GM19240 (cell line): ENCODE measurements at regions not wholly inside any gene's neighbourhood (a gene's known extent, or its start where the extent isn't known, plus 50 kb on each side); places are given as distances from the start of the nearest gene placed in this dataset.

Experiments
- DNase-seq: peaks from one replicate; pipeline ENCODE4 v3.0.0; 2011; ENCODE audit warnings: low spot score; ENCODE audit not compliant: insufficient read length

DNA sequence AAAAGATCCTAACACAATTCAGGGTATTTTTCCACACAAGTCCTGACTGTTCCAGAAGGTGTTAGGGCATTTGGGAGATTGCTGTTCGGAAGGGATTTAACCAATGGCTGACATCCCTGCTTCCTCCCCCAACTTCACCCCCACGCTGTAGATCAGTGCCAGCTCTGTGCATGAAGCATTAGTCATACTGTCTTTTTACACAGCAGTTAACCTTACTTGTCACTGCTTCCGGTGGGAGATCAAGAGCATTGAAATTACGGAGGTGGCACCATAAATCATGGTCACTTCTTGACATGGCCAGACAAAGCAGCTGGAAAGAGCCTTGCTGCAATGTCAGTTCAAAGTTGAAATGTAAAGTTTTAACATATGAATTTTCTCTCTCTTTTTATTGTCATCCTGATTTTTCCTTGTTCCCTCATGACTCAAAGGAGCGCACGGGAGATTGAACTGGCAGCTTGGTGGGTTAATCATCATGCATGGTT lies 70.2 kb downstream of the HRH4 start:
- no peak for DNase-seq

DNA sequence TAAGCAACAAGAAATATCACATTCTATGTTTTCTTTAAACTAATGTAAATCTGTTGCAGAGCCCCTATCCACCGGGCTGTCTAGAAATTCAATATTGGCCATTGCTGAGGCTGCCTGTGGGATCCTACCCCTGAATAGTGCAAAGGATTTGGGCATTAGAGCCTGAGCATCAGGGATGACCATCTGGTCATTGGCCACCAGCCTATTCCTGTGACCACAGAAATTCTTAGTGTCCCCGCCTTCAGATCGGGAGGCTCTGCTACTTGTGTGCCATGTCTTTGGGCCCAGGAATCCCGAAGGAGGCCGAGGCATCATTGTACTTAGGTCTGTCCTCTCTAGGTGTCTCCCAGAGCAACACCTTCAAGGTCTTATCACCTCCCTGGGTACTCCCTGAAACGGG lies 73.8 kb downstream of the HRH4 start:
- no peak for DNase-seq

DNA sequence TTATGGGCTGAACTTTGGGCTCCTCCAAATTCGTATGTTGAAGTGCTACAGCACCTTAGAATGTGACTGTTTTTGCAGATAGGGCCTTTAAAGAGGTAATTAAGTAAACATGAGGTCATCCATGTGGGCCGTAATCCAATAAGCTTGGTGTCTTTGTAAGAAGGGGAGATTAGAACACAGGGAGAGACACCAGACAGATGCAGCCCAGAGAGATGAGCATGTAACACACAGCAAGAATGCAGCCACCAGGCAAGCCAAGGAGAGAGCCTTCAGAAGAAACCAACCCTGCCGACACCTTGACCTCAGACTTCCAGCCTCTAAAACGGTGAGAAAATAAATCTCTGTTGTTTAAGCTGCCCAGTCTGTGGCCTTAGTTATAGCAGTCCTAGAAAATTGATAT lies 74.3 kb downstream of the HRH4 start:
- DNase-seq = no peak

DNA sequence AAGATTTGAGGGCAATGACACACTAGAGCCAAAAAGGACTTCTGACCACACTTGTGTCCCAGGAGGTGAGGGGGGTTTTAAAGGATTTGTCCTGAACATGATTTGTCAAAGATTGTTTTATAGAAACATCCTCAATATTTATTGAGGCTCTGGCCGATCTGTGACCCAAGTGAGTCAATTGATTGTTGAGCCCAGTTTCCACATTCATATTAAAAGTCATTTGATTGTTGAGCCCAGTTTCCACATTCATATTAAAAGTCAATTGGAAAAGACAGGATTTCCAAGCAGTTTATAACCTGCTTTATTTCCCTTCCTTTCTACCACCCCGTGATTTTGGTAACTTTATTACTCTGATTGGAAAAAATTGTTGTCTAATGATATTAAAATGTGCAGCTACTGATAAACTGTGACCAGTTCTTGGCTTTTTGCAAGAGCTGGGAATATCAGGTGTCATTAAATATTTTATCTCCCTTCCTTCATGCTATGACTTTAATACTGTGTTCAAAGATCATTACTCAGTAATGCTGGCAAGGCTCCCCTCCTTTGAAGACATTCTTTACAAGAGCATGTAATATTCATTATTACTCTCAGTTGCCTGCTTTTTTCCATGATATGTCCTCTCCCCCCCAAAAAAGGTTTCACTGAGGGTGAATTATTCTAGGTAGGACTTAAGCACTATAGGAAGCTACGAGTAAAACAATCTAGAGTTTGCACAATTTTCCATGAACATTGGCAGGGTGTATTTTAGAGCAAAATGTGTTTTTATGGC lies 75.3 kb downstream of the HRH4 start:
- DNase-seq = no peak

DNA sequence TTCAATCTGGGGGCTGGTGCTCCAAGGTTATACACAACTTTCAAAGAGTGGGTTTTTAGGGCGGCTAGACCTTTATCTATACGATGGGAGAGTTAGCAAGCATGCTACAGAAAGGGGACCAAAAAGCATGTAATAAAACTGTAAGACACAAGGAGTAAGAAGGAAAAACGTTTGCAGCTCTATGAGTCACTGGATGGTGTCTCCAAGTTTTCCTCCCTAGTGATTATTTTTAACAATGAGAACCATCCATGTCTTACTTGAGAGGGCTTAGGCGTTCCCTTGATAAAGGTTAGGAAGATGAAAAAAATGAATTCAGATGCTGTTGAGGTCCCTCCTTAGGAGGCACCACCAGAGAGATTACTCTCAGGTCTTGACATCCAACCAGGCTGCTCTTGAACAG lies 75.9 kb downstream of the HRH4 start:
- no peak for DNase-seq

DNA sequence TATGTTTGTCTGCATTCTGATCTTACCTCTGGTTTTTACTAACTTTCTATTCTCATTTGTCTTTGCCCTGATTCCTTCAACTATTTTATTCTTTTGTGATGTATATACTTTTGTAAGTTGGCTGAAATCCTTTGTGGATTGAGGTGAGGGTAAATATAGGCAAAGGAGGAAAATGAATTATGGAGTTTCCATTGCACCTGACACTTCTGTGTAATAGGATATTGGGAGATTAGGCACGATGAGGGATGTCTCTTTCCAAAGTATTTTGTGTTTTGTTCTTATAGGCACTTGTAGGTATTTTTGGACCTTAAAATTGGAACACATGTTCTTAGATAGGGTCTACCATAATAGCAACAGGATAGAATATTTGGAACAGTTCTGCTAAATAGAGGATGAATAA lies 76.4 kb downstream of the HRH4 start:
- no peak for DNase-seq

DNA sequence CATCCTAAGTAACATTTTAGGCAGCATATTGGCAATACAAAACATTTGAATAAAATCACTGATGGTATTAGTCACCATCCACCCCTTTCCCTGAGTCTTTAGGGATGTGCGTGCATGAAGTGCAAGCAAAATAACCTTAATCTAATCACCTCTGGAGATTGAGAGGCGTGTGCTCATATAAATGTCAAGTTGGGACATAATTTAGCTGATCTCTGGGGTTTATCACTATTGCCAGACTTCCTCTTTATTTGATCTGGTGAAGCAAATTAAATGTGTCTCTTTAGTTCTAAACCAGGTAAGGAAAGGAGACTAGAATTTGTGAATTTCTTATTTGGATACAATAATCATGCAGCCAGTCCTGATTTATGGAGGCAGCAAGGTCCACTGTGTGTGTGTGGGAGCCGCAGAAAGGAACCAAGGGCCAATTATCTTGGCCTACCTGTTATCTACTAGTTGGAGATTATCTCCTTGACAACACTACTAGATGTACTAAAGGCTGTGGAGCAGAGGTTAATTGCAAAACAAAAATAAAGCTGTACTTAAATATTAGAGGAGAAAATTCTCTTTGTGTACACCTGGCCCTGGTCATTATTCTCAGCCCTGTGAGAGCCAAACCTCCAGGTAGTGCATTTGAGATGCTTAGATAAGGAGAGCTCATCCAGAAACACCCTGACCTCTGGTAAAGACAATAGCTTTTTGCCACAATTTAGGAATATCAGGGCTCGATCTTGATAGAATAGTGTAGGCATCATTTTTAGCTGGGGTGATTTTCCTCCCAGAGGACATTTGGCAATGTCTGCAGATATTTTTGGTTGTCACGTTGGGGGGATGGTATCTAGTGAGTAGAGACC lies 78.2 kb downstream of the HRH4 start:
- DNase-seq = no peak

DNA sequence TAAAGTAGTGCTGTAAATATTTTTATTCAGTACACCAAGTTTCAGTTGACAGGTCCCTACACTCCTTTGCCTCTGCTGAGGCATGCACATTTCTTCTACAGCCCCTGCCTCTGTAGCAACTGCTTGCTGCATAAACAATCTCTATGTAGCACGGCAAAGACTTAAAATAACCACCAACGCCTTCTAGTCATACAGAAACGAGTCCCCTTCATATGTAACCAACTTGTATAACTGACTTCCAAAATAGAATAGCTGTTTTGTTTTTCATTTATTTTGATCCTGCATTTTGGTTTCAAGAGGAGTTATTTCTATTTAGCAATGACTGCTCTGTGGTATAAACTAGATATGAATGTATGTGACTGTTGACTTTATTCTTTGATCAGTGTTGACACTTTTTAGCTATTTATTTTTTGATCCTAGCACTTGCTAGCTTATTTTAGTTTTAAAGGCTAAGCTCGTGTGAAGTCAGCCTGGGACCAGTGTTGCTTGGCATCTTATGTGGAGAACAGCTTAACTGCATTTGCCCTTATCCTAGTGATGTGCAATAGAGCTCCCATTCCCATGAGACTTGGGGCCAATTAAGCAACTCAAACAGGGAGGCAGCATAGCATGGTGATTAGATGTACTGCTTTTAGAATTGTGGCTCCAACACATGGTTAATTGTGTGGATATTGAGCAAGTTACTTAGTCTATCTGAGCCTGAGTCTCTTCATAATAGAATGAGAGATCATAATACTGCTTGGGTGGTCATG lies 79.6 kb downstream of the HRH4 start:
- DNase-seq = no peak

DNA sequence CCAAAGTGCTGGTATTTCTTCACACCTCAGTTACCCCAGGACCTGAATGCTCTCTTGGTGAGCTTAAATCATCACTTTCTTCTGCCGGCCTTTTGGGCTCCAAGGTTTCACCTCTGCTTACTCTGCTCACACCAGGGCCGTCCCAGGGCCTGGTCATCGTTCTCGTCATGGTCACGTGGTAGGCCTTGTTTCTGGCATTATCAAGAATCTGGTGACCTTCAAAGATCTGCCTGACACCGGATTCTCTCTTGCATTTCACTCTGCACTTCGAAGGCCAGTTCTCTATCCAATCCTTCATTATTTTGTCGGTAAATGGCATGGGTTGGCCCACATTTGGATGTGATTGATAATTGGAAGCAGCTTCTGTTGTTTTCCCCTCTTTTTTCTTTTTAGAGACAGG lies 80.5 kb downstream of the HRH4 start:
- no peak for DNase-seq

DNA sequence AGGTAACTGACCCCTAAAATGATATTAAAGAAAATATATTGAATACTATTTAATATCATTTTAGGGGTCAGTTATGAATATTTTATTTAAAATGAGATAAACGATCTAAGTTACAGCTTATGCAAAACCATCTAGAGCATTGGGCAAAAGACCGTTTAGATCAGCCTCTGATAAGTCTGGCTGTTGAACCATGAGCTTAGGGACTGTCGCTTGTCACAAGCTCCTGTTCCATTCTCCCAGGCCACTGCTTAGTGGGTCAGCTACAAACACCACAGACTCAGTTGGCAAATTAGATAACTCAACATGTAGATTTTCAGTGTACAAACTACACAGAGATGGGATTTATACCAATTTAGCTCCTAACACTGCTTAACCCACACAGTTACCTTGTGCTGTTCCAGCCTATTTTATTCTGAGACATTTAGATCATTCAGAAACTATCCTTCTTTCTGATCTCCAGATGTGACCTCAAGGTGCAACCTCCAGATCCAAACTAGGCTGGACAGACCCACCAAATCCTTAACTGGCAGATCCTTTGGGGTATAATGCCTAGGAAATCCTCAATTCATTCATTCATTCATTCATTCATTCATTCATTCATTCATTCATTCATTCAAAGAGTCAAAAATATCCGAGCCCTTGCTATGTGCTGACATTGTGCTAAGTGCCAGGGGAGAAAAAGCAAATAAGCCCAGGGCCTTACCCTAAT lies 82.8 kb downstream of the HRH4 start:
- DNase-seq = no peak

DNA sequence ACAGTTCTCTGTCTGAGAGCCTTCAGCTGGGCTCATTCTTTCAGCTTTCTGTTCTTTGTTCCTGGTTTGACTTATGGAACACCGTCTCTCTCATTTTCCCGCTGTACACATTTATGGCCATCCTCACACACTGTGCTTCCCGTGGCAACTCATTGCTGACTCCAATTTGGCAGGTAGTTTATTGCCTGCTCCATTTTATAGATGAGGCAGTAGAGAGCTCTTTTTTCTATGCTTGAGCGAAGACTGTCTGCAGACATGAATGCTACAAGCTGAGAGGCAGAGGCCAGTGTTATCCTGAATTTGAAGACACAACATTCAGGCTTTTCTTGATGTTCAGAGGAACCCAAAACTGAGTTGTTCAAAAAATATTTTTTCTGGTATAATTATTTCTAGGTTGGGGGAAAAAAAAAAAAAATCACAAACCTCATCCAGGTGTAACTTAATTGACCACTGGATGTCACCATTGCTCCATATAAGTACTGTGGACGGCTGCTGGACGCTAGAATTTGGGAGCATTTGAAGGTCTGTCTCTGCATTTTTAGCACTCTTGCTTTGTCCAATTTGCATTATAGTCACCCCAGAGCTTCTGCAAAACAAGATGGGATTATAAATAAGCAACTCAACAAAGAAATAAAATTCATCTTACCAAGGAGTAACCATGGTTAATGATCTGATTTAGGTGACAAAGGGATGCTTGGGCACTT lies 83.5 kb downstream of the HRH4 start:
- no peak for DNase-seq

DNA sequence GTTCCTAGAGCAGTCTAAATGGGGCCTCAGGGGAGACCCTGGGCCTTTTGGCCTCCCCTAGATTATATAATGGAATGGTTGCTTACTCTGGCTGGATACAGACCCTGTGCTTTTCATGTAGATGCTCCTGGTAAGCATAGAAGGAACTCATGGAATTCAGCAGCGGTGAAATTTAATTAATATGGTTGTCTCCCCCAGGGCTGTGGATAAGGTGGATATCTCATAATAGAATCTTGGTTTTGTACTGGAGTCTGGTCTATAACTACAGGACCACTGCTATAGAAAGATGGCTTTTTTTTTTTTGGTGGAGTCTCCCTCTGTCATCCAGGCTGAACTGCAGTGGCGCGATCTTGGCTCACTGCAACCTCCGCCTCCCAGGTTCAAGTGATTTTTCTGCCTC lies 84.5 kb downstream of the HRH4 start:
- DNase-seq = no peak

DNA sequence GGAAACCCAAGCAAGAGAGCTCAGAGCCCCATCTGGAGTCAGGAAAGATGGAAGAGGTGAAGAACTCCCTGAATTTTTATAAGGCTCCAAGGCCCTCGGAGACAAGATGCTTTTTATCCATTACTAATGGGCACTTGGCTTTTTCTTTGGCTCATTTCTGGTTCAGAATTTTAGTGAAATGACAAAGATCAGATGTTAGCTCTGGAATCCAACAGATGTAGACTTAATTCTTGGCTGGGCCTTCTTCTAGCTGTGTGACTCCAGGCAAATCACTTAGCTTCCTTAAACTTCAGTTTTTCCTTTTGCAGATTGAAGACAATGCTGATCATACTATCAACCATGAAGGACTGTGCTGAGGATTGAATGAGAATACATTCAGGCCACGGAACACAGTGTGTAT lies 85.2 kb downstream of the HRH4 start:
- DNase-seq = no peak

DNA sequence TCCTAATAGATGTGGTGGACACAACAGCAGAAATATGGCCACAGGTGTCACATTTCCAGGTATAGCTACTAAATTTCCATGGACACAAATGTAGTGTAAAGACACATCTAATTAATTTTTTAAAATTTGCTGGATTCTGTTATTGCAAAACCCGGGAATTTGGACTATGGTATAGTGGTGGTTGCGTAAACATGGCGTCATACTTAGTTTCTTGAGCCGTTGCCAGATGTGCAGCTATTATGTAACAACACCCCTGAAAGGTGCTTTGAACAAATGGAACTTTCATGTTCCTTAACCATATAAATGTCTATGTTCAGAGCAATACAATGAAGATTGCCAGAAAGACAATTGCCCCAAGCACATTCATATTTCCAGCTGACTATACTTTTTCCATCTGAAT lies 85.9 kb downstream of the HRH4 start:
- DNase-seq = no peak

DNA sequence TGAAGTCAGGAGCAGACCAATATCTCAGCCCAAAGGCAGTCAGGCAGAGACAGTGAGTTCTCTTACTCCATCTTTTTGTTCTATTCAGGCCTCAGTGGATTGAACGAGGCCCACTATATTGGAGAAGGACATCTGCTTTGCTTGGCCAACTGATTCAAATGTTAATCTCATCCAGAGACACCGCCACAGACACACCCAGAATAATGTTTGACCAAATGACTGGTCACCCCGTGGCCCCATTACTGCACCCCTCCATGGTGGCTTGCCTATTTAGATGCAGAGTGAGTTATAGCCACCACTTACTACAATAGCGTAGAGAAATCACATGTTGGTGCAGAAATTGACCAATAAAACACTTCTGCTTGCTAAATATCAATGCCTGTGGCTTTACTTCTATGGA lies 88.1 kb downstream of the HRH4 start:
- DNase-seq = no peak

DNA sequence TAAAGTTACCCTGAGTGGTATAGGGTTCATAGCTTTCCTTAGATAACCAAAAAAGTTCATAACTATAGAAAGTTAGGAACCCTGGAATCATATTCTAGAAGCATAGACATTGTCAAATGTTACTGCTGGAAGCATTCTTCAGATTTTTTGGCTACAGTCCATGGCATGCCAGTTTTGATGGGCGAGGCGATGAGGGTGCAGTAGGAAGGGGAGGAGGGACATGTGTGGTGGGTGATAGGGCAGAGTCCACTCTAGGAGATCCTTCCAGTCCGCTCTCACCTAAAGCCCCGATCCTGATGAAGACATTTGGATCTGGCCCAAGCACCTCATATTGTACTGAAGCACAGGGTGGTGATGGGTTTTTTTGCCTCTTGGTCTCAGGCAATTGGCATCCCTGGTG lies 91.8 kb downstream of the HRH4 start:
- no peak for DNase-seq

DNA sequence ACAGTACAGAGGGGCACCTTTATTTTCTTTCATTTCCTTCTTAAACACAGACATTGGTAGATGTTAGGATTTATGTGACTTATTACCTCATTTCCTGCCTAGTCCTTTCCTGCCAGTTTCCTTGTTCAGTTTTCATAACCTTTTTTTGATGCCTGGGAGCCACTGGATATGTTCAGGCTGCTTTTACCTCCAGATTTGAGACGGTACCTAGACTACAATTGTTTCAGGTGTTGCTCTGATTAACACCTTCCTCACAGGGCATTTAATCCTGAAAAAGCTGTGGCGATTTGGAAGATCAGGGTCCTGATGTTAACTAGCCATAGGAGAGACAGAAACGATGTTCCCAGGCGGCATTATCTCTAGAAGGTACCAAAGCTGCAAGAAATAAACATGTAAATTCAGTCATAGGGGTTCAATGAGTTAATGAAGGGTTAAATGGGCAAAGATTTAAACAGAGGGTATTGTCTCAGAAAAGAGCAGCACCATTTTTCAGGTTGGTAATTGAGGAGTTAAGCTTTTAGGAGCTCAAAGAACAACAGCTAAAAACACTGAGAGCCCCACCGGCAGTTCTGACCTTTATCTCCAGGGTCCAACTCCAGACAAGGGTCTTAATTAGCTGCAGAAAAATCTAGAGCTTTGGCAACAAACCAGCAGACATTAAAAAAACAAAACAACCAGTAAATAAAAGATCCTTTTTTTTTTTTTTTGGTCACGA lies 93.3 kb downstream of the HRH4 start:
- DNase-seq = no peak

DNA sequence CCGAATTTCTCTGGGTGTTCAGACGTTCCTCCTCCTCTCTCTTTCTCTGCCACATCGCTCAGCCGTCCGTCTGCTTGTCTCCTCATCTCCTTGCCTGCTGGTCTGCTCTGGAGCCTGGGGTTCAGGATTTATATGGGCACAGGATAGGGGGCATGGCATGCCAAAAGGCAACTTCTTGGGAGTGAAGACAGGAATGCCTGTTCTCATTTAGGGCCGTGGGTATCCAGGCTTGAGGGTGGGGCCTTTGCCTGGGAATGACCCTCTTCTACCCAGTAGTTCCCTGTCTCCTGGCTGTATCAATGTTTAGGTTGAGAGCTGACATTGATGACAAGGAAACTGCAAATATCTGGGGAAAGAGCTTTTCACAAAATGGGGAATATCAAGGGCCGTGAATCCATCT lies 98.0 kb downstream of the HRH4 start:
- no peak for DNase-seq

DNA sequence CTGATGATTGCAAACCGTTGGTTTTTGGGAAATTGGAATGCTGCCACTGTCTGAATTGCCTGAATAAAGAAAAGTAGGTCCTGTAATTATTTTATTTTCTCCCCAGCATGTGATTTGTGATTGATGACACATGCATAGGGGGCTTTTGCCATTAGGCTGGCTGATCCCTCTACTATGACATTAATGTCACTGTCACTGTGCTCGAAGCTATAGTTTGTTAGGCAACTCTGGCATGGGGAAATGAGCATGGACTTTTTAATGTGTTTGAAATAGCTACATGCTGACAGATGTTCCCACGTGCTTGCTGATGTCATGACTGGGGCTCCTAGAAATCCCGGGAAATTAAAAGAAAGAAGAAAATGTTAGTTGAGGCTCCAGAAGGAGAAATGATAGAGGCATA lies 99.1 kb downstream of the HRH4 start:
- no peak for DNase-seq

DNA sequence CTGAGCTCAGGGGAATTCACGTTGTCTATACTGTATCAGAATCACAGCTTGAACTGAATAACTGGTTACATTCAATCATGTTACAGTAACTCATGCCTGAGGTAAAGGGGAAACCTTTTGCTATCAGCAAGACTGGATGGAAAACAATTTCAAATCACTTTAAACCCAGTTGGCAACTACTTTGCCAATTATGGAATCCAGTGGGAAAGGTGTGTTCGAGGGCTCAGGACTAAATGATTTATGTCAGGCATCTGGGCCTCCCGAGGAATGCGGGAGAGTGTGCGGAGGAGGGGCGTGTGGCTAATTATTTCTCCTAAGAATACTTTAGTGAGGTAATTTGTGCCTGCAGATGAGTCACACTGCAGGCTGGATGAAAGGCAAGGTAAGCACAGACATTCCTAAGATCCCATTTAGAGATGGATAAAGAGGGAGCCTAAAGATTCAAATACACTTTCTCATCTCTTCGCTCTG lies 100.1 kb downstream of the HRH4 start:
- no peak for DNase-seq
